ENCODE measurements at regions not wholly inside any gene's neighbourhood (a gene's known extent, or its start where the extent isn't known, plus 50 kb on each side); places are given as distances from the start of the nearest gene placed in this dataset.
"Not testable (repeated sequence)": the region's sequence is repeated elsewhere in the genome, so short reads cannot be mapped to it uniquely, and the experiment has no call there.

GRCh38 chr5:176036391-176036790, 68.3 kb upstream of the THOC3 start:
- not testable (repeated sequence) for TF ChIP-seq EZH2 (IDR thresholded peaks at IDR 0.05; ENCODE audit: insufficient read depth, poor library complexity, severe bottlenecking); EZH2phosphoT487 (IDR thresholded peaks at IDR 0.05; ENCODE audit: insufficient read depth, low read depth)
